Duodenal mucosa (tissue), 2 donors: ENCODE measurements at regions not wholly inside any gene's neighbourhood (a gene's known extent, or its start where the extent isn't known, plus 50 kb on each side); places are given as distances from the start of the nearest gene placed in this dataset.

ENCODE experiments used
- H3K27ac ChIP-seq: one replicate; pipeline ENCODE4 v1.7.0; 2013; ENCODE audit warnings: low read depth, low read length
- H3K27me3 ChIP-seq, 2 donors: one replicate each; pipeline ENCODE4 v1.7.0; 2013; ENCODE audit warnings: low read length in 2 of 2, control low read depth in 1 of 2; ENCODE audit not compliant: insufficient read depth in 2 of 2, control insufficient read depth in 1 of 2
- H3K36me3 ChIP-seq, 2 donors: one replicate each; pipeline ENCODE4 v1.7.0; 2013; ENCODE audit warnings: low read length in 2 of 2, control low read depth in 1 of 2; ENCODE audit not compliant: insufficient read depth in 2 of 2, control insufficient read depth in 1 of 2
- H3K4me1 ChIP-seq, 2 donors: one replicate each; pipeline ENCODE4 v1.7.0; 2013; ENCODE audit warnings: low read length in 2 of 2, control low read depth in 1 of 2; ENCODE audit not compliant: insufficient read depth in 2 of 2, control insufficient read depth in 1 of 2
- H3K4me3 ChIP-seq, 2 donors: one replicate each; pipeline ENCODE4 v1.7.0; 2013; ENCODE audit warnings: low read length in 2 of 2, low read depth in 1 of 2
- H3K9ac ChIP-seq, 2 donors: one replicate each; pipeline ENCODE4 v1.7.0; 2013; ENCODE audit warnings: low read length in 2 of 2, low read depth in 1 of 2
- H3K9me3 ChIP-seq, 2 donors: one replicate each; pipeline ENCODE4 v1.7.0; 2013; ENCODE audit warnings: low read length in 2 of 2, control low read depth in 1 of 2; ENCODE audit not compliant: control insufficient read depth in 1 of 2

DNA sequence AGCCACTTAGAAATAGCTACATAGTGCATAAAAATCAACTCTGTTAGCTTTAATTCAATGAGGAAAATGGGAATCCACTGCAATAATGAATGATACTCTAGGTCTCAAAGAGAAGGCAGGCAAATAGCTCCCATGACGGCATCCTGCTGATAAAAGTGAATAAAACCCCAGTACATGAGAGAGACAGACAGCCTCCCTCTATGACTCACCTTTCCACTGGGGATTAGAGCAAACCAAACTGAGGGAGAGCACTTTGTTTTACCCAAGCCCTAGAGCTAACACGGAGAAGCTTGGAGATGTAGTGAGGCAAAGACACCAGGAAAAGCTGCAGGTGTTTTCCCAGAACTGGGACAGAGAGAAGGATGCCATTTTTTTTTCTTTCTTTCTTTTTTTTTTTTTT, 621.9 kb downstream of the LRRIQ3 start:
- Histone ChIP-seq H3K9me3 (no peaks in the 10 kb centered on the region), H3K27ac (no peak overlapping the region), H3K4me3 (no peak overlapping the region), H3K4me1 (peaks cover 3 to 6% of the 10 kb centered on the region in 2 donors), H3K36me3 (no peaks in the 10 kb centered on the region), H3K27me3 (no peaks in the 10 kb centered on the region), H3K9ac (no peak overlapping the region)

DNA sequence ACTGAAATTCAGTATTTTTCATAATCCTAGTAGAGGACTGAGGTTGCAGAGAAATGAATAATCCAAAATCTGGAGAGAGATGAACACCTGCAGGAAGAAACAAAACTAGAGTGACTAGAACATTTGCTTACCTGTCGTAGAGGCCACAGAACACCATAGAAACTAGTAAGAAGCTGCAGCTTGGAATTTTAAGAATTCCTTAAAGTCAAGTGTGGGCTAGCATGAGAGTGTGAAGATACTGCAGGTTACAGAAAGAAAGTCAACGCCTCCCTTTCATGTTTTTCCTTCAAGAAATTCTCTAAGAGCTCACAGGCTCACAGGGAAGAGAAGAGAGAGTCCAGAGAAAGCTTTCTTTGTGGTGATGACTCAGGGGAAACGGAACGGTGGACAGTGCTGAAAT, 633.7 kb downstream of the LRRIQ3 start:
- H3K9ac ChIP-seq: no peak overlapping the region
- no peak overlapping the region for H3K4me3 ChIP-seq
- H3K27ac ChIP-seq: no peak overlapping the region
- H3K36me3 ChIP-seq: no peaks in the 10 kb centered on the region
- no peaks in the 10 kb centered on the region for H3K27me3 ChIP-seq
- H3K9me3 ChIP-seq: peaks cover 0 to 3% of the 10 kb centered on the region in 2 donors
- H3K4me1 ChIP-seq: no peaks in the 10 kb centered on the region

DNA sequence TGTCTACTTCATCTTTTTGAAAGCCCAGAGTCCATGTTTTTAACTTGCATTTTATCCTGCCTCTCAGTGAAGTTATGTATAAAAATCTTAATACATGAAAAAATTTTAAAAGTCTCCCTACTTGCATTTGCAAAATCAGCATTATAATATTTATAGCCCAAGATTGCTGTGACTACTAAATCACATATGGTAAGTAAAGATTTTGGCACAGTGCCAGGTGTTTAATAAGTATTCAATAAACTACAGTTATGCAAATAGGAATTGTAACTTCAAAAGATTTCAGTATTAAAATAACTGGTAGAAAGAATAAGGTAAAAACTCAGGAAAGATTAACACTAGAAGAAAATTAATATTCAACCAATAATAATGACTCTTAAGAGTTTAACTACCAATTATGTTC, 641.7 kb downstream of the LRRIQ3 start:
- peaks cover 0 to 16% of the 10 kb centered on the region in 2 donors for H3K9me3 ChIP-seq
- H3K27ac ChIP-seq: no peak overlapping the region
- H3K4me1 ChIP-seq: no peaks in the 10 kb centered on the region
- H3K9ac ChIP-seq: no peak overlapping the region
- no peak overlapping the region for H3K4me3 ChIP-seq
- no peaks in the 10 kb centered on the region for H3K36me3 ChIP-seq
- H3K27me3 ChIP-seq: no peaks in the 10 kb centered on the region

DNA sequence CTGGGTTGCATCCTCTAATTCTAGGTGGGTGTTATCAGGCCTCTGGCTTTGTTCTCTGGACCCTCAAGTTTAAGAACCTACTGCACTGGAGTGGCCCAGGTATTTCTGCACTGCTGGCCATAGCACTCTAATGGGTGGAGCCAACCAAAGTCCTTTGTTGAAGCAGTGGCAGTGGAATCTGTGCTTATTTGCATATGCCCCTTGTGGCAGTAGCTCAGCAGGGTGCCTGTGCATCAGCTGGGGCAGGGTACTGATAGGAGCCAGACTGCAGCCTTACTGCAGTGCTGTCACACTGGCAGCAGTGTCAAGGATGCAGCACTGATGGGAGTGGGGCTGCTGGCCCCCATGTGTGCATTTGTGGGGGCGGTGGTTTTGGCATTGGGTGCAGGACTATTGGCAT, 660.6 kb downstream of the LRRIQ3 start:
- H3K9ac ChIP-seq: no peak overlapping the region
- no peaks in the 10 kb centered on the region for H3K9me3 ChIP-seq
- no peak overlapping the region for H3K4me3 ChIP-seq
- H3K27me3 ChIP-seq: no peaks in the 10 kb centered on the region
- H3K27ac ChIP-seq: no peak overlapping the region
- no peaks in the 10 kb centered on the region for H3K4me1 ChIP-seq
- H3K36me3 ChIP-seq: no peaks in the 10 kb centered on the region

DNA sequence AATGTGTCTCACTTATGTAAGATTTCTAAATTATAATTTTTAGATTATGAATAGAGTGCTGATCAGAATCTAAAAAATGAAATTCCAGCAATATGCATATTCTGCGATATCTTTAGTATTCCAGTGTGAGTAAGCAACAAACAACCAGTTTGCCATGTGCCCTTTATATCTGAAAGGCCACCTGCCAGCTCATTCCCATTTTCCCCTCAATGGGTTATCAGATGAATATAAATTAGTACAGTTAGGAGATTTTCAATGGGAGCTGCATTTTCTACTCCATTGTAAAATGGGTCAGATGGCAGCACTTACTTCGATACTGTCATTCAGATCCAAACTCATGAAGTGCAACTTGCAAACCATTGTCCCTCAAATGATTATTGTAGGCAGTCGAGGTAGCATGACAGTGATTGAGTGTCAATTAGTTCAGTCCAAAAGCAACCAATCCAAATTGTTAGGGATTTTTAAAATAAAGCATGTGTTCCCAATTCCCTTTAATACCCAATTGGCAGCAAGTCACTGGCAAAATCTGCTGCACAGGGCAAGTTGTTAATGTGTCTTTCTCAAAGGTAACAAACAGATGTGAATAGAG, 680.3 kb downstream of the LRRIQ3 start:
- H3K9ac ChIP-seq: no peak overlapping the region
- H3K4me1 ChIP-seq: no peaks in the 10 kb centered on the region
- no peak overlapping the region for H3K27ac ChIP-seq
- H3K27me3 ChIP-seq: no peaks in the 10 kb centered on the region
- no peaks in the 10 kb centered on the region for H3K9me3 ChIP-seq
- H3K4me3 ChIP-seq: no peak overlapping the region
- no peaks in the 10 kb centered on the region for H3K36me3 ChIP-seq

DNA sequence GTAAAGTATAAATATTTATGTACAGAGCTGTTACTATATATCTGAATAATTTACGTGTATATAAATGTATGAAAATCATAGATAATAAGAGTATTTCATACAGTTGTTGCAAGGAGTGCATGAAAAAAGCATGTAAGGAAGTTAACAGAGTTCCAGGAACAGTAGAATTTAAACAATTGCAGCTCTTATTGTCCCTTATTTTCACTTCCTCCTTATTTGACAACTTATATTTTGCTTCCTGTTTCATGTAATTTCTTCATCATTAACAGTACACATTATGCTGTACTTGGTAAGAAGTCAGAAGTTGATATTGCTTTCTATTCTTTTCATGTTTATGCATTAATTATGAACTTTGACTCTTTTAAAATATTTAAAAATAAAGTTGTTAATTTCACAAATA, 681.5 kb downstream of the LRRIQ3 start:
- H3K9ac ChIP-seq: no peak overlapping the region
- H3K27ac ChIP-seq: no peak overlapping the region
- H3K4me3 ChIP-seq: no peak overlapping the region
- H3K9me3 ChIP-seq: no peaks in the 10 kb centered on the region
- H3K4me1 ChIP-seq: no peaks in the 10 kb centered on the region
- no peaks in the 10 kb centered on the region for H3K27me3 ChIP-seq
- no peaks in the 10 kb centered on the region for H3K36me3 ChIP-seq

DNA sequence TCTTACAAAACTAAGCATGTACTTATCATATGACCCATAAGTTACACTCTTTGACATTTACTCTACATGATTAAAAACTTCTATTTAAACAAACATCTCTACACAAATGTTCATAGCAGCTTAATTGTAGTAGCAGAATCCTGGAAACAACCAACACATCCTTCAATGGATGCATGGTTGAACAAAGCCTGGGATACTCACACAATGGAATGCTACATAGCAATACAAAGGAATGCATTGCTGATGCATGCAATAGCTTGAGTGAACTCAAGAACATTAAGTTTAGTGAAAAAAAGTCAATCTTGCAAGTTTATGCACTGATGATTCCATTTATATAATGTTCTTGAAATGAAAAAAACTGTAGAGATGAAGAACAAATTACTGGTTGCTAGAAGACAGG, 686.9 kb downstream of the LRRIQ3 start:
- Histone ChIP-seq H3K27me3 (no peaks in the 10 kb centered on the region), H3K4me3 (no peak overlapping the region), H3K4me1 (no peaks in the 10 kb centered on the region), H3K27ac (no peak overlapping the region), H3K9me3 (no peaks in the 10 kb centered on the region), H3K36me3 (no peaks in the 10 kb centered on the region), H3K9ac (no peak overlapping the region)

DNA sequence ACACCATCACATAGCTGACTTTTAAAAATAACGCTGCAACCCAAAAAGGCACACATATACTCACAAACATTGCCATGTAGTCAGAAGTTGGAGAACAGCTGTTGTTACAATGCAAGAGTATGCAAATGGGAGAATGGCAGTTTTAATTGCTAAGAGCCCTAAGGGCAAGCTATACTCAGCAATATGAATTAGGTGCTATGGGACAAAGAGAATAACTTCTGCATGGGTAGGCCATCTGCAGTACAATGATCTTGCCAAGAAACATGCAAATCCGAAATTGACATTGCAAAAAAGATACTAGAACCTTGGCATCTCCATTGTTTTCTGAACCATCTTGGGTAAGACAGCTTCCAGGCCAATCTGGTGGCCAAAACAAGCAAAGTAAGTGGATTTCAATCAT, 697.8 kb downstream of the LRRIQ3 start:
- Histone ChIP-seq H3K27me3 (no peaks in the 10 kb centered on the region), H3K36me3 (no peaks in the 10 kb centered on the region), H3K27ac (no peak overlapping the region), H3K4me1 (no peaks in the 10 kb centered on the region), H3K9ac (no peak overlapping the region), H3K4me3 (no peak overlapping the region), H3K9me3 (no peaks in the 10 kb centered on the region)

DNA sequence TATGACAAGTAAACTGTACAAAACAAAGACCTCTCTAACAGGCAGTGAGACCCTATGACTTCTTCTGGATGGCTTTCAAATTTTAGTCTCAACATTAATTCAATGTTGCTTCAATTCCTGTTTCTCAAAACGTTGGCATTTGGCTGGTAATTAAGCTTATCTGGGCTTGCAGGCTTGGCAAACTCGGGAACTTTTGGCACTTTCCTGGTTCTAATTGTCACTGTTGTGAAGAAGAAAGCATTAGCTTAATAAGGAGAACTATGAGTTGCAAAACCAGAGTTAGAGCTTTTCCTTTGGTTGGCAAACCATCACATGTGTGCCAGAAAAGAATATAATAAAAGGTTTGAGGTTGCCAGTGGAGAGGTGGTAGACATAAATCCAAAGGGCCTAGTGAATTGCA, 698.3 kb downstream of the LRRIQ3 start:
- Histone ChIP-seq H3K27ac (no peak overlapping the region), H3K9me3 (no peaks in the 10 kb centered on the region), H3K27me3 (no peaks in the 10 kb centered on the region), H3K4me3 (no peak overlapping the region), H3K36me3 (no peaks in the 10 kb centered on the region), H3K4me1 (no peaks in the 10 kb centered on the region), H3K9ac (no peak overlapping the region)

DNA sequence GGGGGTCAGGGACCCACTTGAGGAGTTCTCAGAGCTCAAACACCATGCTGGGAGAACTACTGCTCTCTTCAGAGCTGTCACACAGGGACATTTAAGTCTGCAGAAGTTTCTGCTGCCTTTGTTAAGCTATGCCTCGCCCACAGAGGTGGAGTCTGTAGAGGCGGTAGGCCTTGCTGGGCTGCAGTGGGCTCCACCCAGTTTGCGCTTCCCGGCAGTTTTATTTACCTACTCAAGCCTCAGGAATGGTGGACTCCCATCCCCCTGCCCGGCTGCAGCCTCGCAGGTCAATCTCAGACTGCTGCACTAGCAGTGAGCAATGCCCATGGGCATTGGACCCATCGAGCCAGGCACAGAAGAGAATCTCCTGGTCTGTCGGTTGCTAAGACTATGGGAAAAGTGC, 706.4 kb downstream of the LRRIQ3 start:
- Histone ChIP-seq H3K4me1 (no peaks in the 10 kb centered on the region), H3K9ac (no peak overlapping the region), H3K27ac (no peak overlapping the region), H3K9me3 (no peaks in the 10 kb centered on the region), H3K36me3 (no peaks in the 10 kb centered on the region), H3K27me3 (no peaks in the 10 kb centered on the region), H3K4me3 (no peak overlapping the region)

DNA sequence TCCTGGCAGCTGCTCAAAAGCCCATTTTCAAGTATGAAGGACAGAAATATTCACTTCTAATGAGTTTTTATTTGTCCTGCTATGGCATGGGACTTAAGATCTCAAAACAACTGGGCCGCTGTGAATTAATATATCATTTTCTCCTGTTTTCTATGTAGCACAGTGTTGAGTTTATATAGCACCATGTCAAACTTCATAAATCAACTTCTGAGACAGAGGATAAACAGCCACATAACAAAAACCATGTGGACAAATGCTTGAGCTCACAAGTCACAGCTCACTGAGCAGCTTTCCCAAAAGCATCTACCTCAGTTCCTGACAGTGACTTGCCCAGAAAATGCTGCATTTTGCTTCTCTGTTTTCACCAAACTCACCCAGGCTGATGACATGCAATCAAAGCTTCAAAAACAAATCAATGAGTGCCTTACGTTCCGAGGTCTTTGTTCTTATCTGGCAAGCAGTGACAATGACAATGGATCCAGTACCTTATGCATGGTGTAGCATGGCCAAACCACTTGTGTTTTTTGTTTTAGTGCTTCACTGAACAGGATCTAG, 722.6 kb downstream of the LRRIQ3 start:
- Histone ChIP-seq H3K27ac (no peak overlapping the region), H3K4me3 (no peak overlapping the region), H3K27me3 (no peaks in the 10 kb centered on the region), H3K4me1 (no peaks in the 10 kb centered on the region), H3K36me3 (no peaks in the 10 kb centered on the region), H3K9ac (no peak overlapping the region), H3K9me3 (no peaks in the 10 kb centered on the region)
